ENCODE measurements at regions not wholly inside any gene's neighbourhood (a gene's known extent, or its start where the extent isn't known, plus 50 kb on each side); places are given as distances from the start of the nearest gene placed in this dataset.

DNA sequence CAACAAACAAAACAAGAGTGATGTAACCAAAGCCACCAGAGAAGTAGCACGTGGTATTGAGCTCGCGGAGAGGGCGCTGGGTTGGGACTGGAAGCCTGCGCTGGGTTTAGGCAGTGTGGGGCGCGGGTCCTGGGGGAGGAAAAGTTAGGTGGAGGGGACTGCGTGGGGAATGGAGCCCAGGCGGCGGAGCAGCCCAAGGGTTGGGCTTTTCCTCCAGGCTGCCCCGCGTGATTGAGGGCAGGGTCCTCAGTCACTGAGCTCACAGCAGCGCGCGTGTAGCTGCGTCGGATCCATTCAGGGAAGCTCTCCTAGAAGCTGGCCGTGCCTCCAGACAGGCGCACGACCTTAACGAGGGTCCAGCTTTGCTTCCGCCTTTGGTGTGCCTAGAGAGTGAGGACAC lies 357.4 kb downstream of the GALR1 start:
- H3K79me2 ChIP-seq (ENCODE audit: control insufficient read depth, low read length) = no peaks in the 10 kb centered on the region
- H3K9me2 ChIP-seq (replicated peaks; ENCODE audit: control insufficient read depth, low read length) = no peaks in the 10 kb centered on the region
- H3F3A ChIP-seq (ENCODE audit: control insufficient read depth, insufficient read depth) = no peaks in the 10 kb centered on the region
- H3K27me3 ChIP-seq (ENCODE audit: control insufficient read depth, low read length) = no peaks in the 10 kb centered on the region
- H3K9me3 ChIP-seq (ENCODE audit: control insufficient read depth, insufficient read depth, low read length) = no peaks in the 10 kb centered on the region
- no peak overlapping the region for H3K4me3 ChIP-seq (ENCODE audit: low read length)
- no peaks in the 10 kb centered on the region for H3K4me1 ChIP-seq (ENCODE audit: control insufficient read depth, low read length)
- no peaks in the 10 kb centered on the region for H4K20me1 ChIP-seq (ENCODE audit: control insufficient read depth, insufficient read depth, low read depth, low read length)
- H3K4me2 ChIP-seq (ENCODE audit: low read length) = no peak overlapping the region
- H3K36me3 ChIP-seq (ENCODE audit: control insufficient read depth, low read length) = no peaks in the 10 kb centered on the region
- H3K27ac ChIP-seq (ENCODE audit: low read depth, low read length) = no peak overlapping the region
- TF ChIP-seq CTCF (IDR thresholded peaks at IDR 0.05; ENCODE audit: low read depth, low read length, poor library complexity, severe bottlenecking) (no peak), EZH2phosphoT487 (IDR thresholded peaks at IDR 0.05; ENCODE audit: borderline replicate concordance, low read length) (no peak)

DNA sequence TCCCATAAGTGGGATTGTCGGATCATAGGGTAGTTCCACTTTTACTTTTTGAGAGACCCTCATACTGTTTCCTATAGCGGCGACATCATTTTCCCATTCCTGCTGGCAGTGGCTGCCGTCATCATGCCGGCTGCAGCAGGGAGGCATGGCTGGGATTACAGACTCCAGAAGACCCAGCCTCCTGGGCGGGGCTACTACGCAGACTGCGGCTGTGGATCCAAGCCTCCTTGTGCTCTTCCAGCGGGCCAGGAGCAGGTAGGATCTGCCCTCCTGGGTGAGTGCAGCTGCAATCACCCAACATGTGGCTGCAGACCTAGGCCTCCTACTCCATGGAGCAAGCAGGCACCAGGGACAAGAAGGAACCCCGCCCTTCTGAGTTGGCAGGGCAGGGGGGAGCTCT lies 359.2 kb downstream of the GALR1 start:
- no peak overlapping the region for H3K4me3 ChIP-seq (ENCODE audit: low read length)
- no peaks in the 10 kb centered on the region for H3F3A ChIP-seq (ENCODE audit: control insufficient read depth, insufficient read depth)
- H3K4me1 ChIP-seq (ENCODE audit: control insufficient read depth, low read length) = no peaks in the 10 kb centered on the region
- H3K4me2 ChIP-seq (ENCODE audit: low read length) = no peak overlapping the region
- no peaks in the 10 kb centered on the region for H3K9me3 ChIP-seq (ENCODE audit: control insufficient read depth, insufficient read depth, low read length)
- H4K20me1 ChIP-seq (ENCODE audit: control insufficient read depth, insufficient read depth, low read depth, low read length) = no peaks in the 10 kb centered on the region
- H3K27ac ChIP-seq (ENCODE audit: low read depth, low read length) = no peak overlapping the region
- no peak for TF ChIP-seq EZH2phosphoT487 (IDR thresholded peaks at IDR 0.05; ENCODE audit: borderline replicate concordance, low read length)
- no peaks in the 10 kb centered on the region for H3K9me2 ChIP-seq (replicated peaks; ENCODE audit: control insufficient read depth, low read length)
- no peaks in the 10 kb centered on the region for H3K27me3 ChIP-seq (ENCODE audit: control insufficient read depth, low read length)
- no peaks in the 10 kb centered on the region for H3K36me3 ChIP-seq (ENCODE audit: control insufficient read depth, low read length)
- H3K79me2 ChIP-seq (ENCODE audit: control insufficient read depth, low read length) = no peaks in the 10 kb centered on the region

- H3K27me3 ChIP-seq (ENCODE audit: control insufficient read depth, low read length) = no peaks in the 10 kb centered on the region
Observed at GRCh38 chr18:77617694-77618093, 368.0 kb downstream of the GALR1 start.

GRCh38 chr18:77619525-77619924 lies 369.9 kb downstream of the GALR1 start:
- Histone ChIP-seq H3K79me2 (ENCODE audit: control insufficient read depth, low read length) (no peaks in the 10 kb centered on the region), H3K4me3 (ENCODE audit: low read length) (no peak overlapping the region), H3K9me2 (replicated peaks; ENCODE audit: control insufficient read depth, low read length) (no peaks in the 10 kb centered on the region), H3K27me3 (ENCODE audit: control insufficient read depth, low read length) (no peaks in the 10 kb centered on the region), H3F3A (ENCODE audit: control insufficient read depth, insufficient read depth) (no peaks in the 10 kb centered on the region), H3K4me2 (ENCODE audit: low read length) (no peak overlapping the region), H3K27ac (ENCODE audit: low read depth, low read length) (no peak overlapping the region), H3K4me1 (ENCODE audit: control insufficient read depth, low read length) (no peaks in the 10 kb centered on the region), H4K20me1 (ENCODE audit: control insufficient read depth, insufficient read depth, low read depth, low read length) (no peaks in the 10 kb centered on the region), H3K36me3 (ENCODE audit: control insufficient read depth, low read length) (no peaks in the 10 kb centered on the region), H3K9me3 (ENCODE audit: control insufficient read depth, insufficient read depth, low read length) (no peaks in the 10 kb centered on the region)
- no peak for TF ChIP-seq EZH2phosphoT487 (IDR thresholded peaks at IDR 0.05; ENCODE audit: borderline replicate concordance, low read length)

More at GRCh38 chr18:77617694-77618093, 368.0 kb downstream of the GALR1 start:
- no peaks in the 10 kb centered on the region for H3K9me3 ChIP-seq (ENCODE audit: control insufficient read depth, insufficient read depth, low read length)
- H3F3A ChIP-seq (ENCODE audit: control insufficient read depth, insufficient read depth) = no peaks in the 10 kb centered on the region
- no peak overlapping the region for H3K27ac ChIP-seq (ENCODE audit: low read depth, low read length)
- no peak overlapping the region for H3K4me3 ChIP-seq (ENCODE audit: low read length)
- H3K36me3 ChIP-seq (ENCODE audit: control insufficient read depth, low read length) = no peaks in the 10 kb centered on the region
- H3K4me1 ChIP-seq (ENCODE audit: control insufficient read depth, low read length) = no peaks in the 10 kb centered on the region
- TF ChIP-seq EZH2phosphoT487 (IDR thresholded peaks at IDR 0.05; ENCODE audit: borderline replicate concordance, low read length) = no peak
- TF ChIP-seq CTCF (IDR thresholded peaks at IDR 0.05; ENCODE audit: low read depth, low read length, poor library complexity, severe bottlenecking) = no peak
- H3K4me2 ChIP-seq (ENCODE audit: low read length) = no peak overlapping the region
- no peaks in the 10 kb centered on the region for H4K20me1 ChIP-seq (ENCODE audit: control insufficient read depth, insufficient read depth, low read depth, low read length)
- H3K79me2 ChIP-seq (ENCODE audit: control insufficient read depth, low read length) = no peaks in the 10 kb centered on the region
- no peaks in the 10 kb centered on the region for H3K9me2 ChIP-seq (replicated peaks; ENCODE audit: control insufficient read depth, low read length)
